Parathyroid adenoma (tissue), 2 donors: ENCODE measurements at regions not wholly inside any gene's neighbourhood (a gene's known extent, or its start where the extent isn't known, plus 50 kb on each side); places are given as distances from the start of the nearest gene placed in this dataset.

Experiments used
- H2AFZ ChIP-seq: fragments of 300-600 bp; sonication (generic); one replicate; pipeline ENCODE4 v1.7.0; 2017; ENCODE audit warnings: antibody characterized with exemption, mild to moderate bottlenecking
- H3K27ac ChIP-seq: fragments of 300-600 bp; sonication (generic); one replicate; pipeline ENCODE4 v1.7.0; 2017
- H3K27me3 ChIP-seq: fragments of 300-600 bp; sonication (generic); one replicate; pipeline ENCODE4 v1.7.0; 2017; ENCODE audit warnings: low read length; ENCODE audit not compliant: control insufficient read depth, insufficient read depth
- H3K36me3 ChIP-seq: fragments of 300-600 bp; sonication (generic); one replicate; pipeline ENCODE4 v1.7.0; 2017; ENCODE audit warnings: low read length; ENCODE audit not compliant: control insufficient read depth, insufficient read depth
- H3K4me1 ChIP-seq: fragments of 300-600 bp; sonication (generic); one replicate; pipeline ENCODE4 v1.7.0; 2017; ENCODE audit warnings: control low read depth
- H3K4me2 ChIP-seq: fragments of 300-600 bp; sonication (generic); one replicate; pipeline ENCODE4 v1.7.0; 2017; ENCODE audit warnings: low read length
- H3K4me3 ChIP-seq: fragments of 300-600 bp; sonication (generic); one replicate; pipeline ENCODE4 v1.7.0; 2017; ENCODE audit warnings: low read depth, low read length
- H3K79me2 ChIP-seq: fragments of 300-600 bp; sonication (generic); one replicate; pipeline ENCODE4 v1.7.0; 2017; ENCODE audit warnings: control low read depth
- H3K9ac ChIP-seq: fragments of 300-600 bp; sonication (generic); one replicate; pipeline ENCODE4 v1.7.0; 2017; ENCODE audit warnings: mild to moderate bottlenecking
- H3K9me3 ChIP-seq: fragments of 300-600 bp; sonication (generic); one replicate; pipeline ENCODE4 v1.7.0; 2017; ENCODE audit warnings: low read length; ENCODE audit not compliant: control insufficient read depth
- CTCF ChIP-seq: fragments of 300-600 bp; sonication (generic); IDR thresholded peaks from one replicate; pipeline ENCODE4 v1.7.0; 2017; ENCODE audit warnings: antibody characterized with exemption, mild to moderate bottlenecking
- donor health status: primary hyperparathyroidism.

DNA sequence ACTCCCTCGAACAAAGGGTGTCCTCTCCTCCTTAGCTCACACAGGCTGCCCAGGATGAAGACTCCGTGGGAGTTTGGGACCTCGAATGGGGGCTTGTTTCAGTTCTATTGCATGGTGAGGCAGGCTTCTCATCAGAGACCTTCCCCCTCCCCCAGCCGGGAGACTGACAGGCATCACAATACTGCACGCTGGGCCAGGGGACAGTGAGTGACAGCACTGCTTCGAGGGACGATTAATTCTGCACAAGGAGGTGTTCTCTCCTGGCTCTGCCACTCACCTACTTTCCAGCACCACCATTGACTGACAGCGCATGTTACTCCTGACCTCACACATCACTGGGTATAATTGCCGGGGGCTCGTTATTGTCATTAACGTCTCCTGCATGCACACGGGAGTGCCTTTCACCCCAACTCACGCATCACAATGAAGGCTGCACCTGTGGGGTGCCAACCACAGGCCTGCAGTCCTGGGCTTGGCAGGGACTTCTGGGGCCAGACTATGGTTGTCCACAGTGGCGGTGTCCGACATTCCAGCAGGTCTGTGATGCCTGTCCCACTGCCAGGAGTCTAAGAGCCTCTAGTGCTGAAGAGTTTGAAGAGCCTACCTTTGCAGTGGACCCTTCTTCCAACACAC, 412.2 kb upstream of the TSHZ3 start:
- no peaks in the 10 kb centered on the region for H3K4me1 ChIP-seq
- TF ChIP-seq CTCF = no peak
- no peak overlapping the region for H3K9ac ChIP-seq
- H3K36me3 ChIP-seq = no peaks in the 10 kb centered on the region
- H3K79me2 ChIP-seq = no peaks in the 10 kb centered on the region
- no peak overlapping the region for H2AFZ ChIP-seq
- no peaks in the 10 kb centered on the region for H3K9me3 ChIP-seq
- H3K4me2 ChIP-seq = no peak overlapping the region
- H3K27ac ChIP-seq = no peak overlapping the region
- H3K27me3 ChIP-seq = no peaks in the 10 kb centered on the region
- H3K4me3 ChIP-seq = no peak overlapping the region

DNA sequence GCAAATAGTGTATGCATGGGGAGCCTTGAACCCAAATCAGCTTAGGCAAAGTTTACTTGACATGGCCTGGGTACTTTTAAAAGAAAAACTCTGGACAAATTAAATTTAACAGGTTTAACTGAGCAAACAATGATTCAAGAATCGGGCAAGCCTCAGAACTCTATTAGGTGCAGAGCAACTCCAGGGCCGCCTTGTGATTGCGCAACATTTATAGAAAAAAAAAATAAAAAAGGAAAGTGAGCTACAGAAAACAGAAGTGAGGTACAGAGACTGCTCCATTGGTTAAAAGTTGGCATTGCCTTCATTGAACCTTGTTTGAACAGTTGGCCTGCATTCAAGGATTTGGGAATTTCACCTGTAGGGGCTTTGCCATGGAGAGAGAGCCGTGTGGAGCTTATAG, 421.0 kb upstream of the TSHZ3 start:
- Histone ChIP-seq H2AFZ (no peak overlapping the region), H3K4me1 (no peaks in the 10 kb centered on the region), H3K36me3 (no peaks in the 10 kb centered on the region), H3K4me2 (no peak overlapping the region), H3K27me3 (no peaks in the 10 kb centered on the region), H3K79me2 (no peaks in the 10 kb centered on the region), H3K27ac (no peak overlapping the region), H3K4me3 (no peak overlapping the region), H3K9me3 (no peaks in the 10 kb centered on the region), H3K9ac (no peak overlapping the region)
- TF ChIP-seq CTCF = no peak

DNA sequence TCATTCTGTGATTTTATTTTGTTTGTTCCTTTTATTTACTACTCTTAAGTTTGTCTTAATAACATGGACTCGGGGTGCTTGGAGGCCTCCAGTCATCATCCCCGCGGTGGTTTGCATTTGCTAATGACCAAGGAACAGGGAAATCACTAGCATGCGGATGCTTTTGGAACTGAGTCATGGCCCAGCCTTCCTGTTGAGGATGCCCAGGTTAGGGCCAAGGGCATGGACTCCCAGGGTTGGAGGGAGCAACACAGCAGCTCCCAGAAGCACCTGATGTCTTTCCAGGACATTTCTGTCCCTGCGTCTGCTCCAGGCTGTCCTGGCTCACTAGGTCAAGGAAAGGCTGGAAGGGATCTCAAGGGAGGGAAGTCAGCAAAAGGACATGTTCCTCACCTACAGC, 423.7 kb upstream of the TSHZ3 start:
- TF ChIP-seq CTCF = no peak
- Histone ChIP-seq H3K9me3 (no peaks in the 10 kb centered on the region), H3K36me3 (no peaks in the 10 kb centered on the region), H3K4me3 (no peak overlapping the region), H3K79me2 (no peaks in the 10 kb centered on the region), H3K27me3 (no peaks in the 10 kb centered on the region), H2AFZ (no peak overlapping the region), H3K27ac (no peak overlapping the region), H3K4me2 (no peak overlapping the region), H3K9ac (no peak overlapping the region), H3K4me1 (no peaks in the 10 kb centered on the region)

DNA sequence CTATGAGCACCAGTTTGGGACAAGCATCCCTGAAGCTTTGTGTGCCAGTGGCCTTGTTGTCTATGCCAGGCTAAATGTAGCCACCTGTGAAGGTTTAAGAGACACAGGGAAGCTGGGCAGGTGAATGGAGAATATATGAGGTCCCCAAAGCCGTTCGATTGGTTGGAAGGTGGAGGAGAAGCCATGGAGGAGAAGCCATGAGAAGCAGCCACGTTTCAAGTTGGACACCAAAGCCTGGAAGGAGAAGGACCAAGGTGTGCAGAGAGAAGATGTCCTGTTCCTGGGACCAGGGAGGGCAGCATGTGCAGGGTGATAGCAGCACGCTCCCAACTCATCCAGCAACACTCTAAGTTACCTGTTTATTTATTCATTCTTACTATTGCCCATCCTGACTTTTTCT, 432.3 kb upstream of the TSHZ3 start:
- Histone ChIP-seq H3K36me3 (no peaks in the 10 kb centered on the region), H3K4me3 (no peak overlapping the region), H3K27me3 (no peaks in the 10 kb centered on the region), H2AFZ (no peak overlapping the region), H3K9ac (no peak overlapping the region), H3K9me3 (no peaks in the 10 kb centered on the region), H3K27ac (no peak overlapping the region), H3K4me2 (no peak overlapping the region), H3K4me1 (no peaks in the 10 kb centered on the region), H3K79me2 (no peaks in the 10 kb centered on the region)
- TF ChIP-seq CTCF = no peak

DNA sequence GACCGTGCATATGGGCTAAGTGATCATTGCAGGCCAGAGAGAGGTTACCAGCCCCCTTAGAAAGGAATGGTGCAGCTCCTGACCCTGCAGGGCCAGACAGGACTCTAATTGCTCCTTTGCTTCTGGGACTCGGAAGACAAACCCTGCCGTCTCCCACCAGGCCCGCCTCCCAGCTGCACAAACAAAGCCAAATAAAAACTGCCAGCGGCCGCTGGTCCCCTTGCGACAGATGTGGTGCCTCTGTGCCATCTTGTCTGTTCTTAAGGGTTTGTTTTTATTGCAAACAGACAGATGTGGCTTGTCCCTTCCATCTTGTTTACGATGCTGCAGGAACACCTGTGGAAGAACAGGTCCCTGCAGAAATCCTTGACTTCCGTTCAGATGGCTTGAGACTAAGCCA, 434.4 kb upstream of the TSHZ3 start:
- Histone ChIP-seq H3K4me2 (no peak overlapping the region), H3K4me1 (no peaks in the 10 kb centered on the region), H3K27me3 (no peaks in the 10 kb centered on the region), H3K27ac (no peak overlapping the region), H3K79me2 (no peaks in the 10 kb centered on the region), H3K9ac (no peak overlapping the region), H3K9me3 (no peaks in the 10 kb centered on the region), H2AFZ (no peak overlapping the region), H3K4me3 (no peak overlapping the region), H3K36me3 (no peaks in the 10 kb centered on the region)
- no peak for TF ChIP-seq CTCF
